BE2C (cell line): ENCODE measurements at regions not wholly inside any gene's neighbourhood (a gene's known extent, or its start where the extent isn't known, plus 50 kb on each side); places are given as distances from the start of the nearest gene placed in this dataset.

Source experiments
- DNase-seq: peaks from one replicate; pipeline ENCODE4 v3.0.0-alpha.2; 2020
- H3K27me3 ChIP-seq: fragments of 250-450 bp; sonication (Bioruptor Pico); 2 replicates; pipeline ENCODE4 v1.5.1; 2020; ENCODE audit warnings: mild to moderate bottlenecking
- H3K36me3 ChIP-seq: fragments of 250-450 bp; sonication (Bioruptor Pico); 2 replicates; pipeline ENCODE4 v1.5.1; 2020; ENCODE audit warnings: mild to moderate bottlenecking
- H3K4me1 ChIP-seq: fragments of 250-450 bp; sonication (Bioruptor Pico); 2 replicates; pipeline ENCODE4 v1.5.1; 2020
- H3K4me3 ChIP-seq: 2 replicates; pipeline ENCODE4 v1.5.1; 2011; ENCODE audit warnings: low read depth, low read length
- H3K9me3 ChIP-seq: fragments of 250-450 bp; sonication (Bioruptor Pico); 2 replicates; pipeline ENCODE4 v1.5.1; 2020
- CTCF ChIP-seq: IDR thresholded peaks from 2 replicates; pipeline ENCODE4 v1.5.1; 2012; ENCODE audit warnings: mild to moderate bottlenecking, low read depth, low read length

- DNase-seq, result no peak
- H3K27me3 ChIP-seq, result no peaks in the 10 kb centered on the region
Observed at GRCh38 chr4:137677863-137678262, 145.6 kb upstream of the PCDH18 start.

GRCh38 chr4:137676357-137676998, 144.2 kb upstream of the PCDH18 start:
- Histone ChIP-seq H3K4me3 (no peak overlapping the region), H3K27me3 (no peaks in the 10 kb centered on the region), H3K9me3 (no peaks in the 10 kb centered on the region), H3K36me3 (no peaks in the 10 kb centered on the region), H3K4me1 (no peaks in the 10 kb centered on the region)
- DNase-seq, result no peak
- TF ChIP-seq CTCF, result no peak

More at GRCh38 chr4:137677863-137678262, 145.6 kb upstream of the PCDH18 start:
- TF ChIP-seq CTCF, result no peak
- Histone ChIP-seq H3K9me3 (no peaks in the 10 kb centered on the region), H3K4me1 (no peaks in the 10 kb centered on the region), H3K4me3 (no peak overlapping the region), H3K36me3 (no peaks in the 10 kb centered on the region)

GRCh38 chr4:137674066-137674465, 141.8 kb upstream of the PCDH18 start:
- H3K9me3 ChIP-seq, result no peaks in the 10 kb centered on the region
- no peak for TF ChIP-seq CTCF
- H3K27me3 ChIP-seq, result no peaks in the 10 kb centered on the region
- H3K4me1 ChIP-seq, result no peaks in the 10 kb centered on the region
- no peak for DNase-seq
- H3K36me3 ChIP-seq, result no peaks in the 10 kb centered on the region
- no peak overlapping the region for H3K4me3 ChIP-seq

- no peaks in the 10 kb centered on the region for H3K36me3 ChIP-seq
- no peaks in the 10 kb centered on the region for H3K4me1 ChIP-seq
- TF ChIP-seq CTCF, result no peak
- no peaks in the 10 kb centered on the region for H3K27me3 ChIP-seq
- no peak for DNase-seq
- H3K4me3 ChIP-seq, result no peak overlapping the region
- H3K9me3 ChIP-seq, result no peaks in the 10 kb centered on the region
Observed at GRCh38 chr4:137668885-137669545, 136.7 kb upstream of the PCDH18 start.

- DNase-seq, result no peak
Observed at GRCh38 chr4:137664416-137664815, 132.1 kb upstream of the PCDH18 start.

More at GRCh38 chr4:137664416-137664815, 132.1 kb upstream of the PCDH18 start:
- no peak for TF ChIP-seq CTCF
- Histone ChIP-seq H3K4me1 (no peaks in the 10 kb centered on the region; the same call in 1 of the 2 replicates), H3K9me3 (no peaks in the 10 kb centered on the region), H3K36me3 (no peaks in the 10 kb centered on the region), H3K4me3 (no peak overlapping the region), H3K27me3 (no peaks in the 10 kb centered on the region)
